ENCODE measurements at regions not wholly inside any gene's neighbourhood (a gene's known extent, or its start where the extent isn't known, plus 50 kb on each side); places are given as distances from the start of the nearest gene placed in this dataset.

GRCh38 chr6:156550949-156551348, 226.2 kb upstream of the ARID1B start:
- H4K8ac ChIP-seq (ENCODE audit: low read length): no peak overlapping the region
- H3K14ac ChIP-seq (ENCODE audit: low read length in 2 of 2): no peak overlapping the region
- H2BK120ac ChIP-seq (ENCODE audit: low read depth, low read length): no peak overlapping the region
- H2AFZ ChIP-seq (ENCODE audit: low read depth, low read length): no peak overlapping the region
- no peak overlapping the region for H3K23ac ChIP-seq (ENCODE audit: low read length in 2 of 2)
- no peak overlapping the region for H2AK5ac ChIP-seq (ENCODE audit: low read length, severe bottlenecking)
- no peak overlapping the region for H2BK15ac ChIP-seq (ENCODE audit: low read depth, poor library complexity, severe bottlenecking)
- H3K9ac ChIP-seq (ENCODE audit: low read length): no peak overlapping the region
- no peaks in the 10 kb centered on the region for H3K36me3 ChIP-seq (ENCODE audit: control insufficient read depth in 1 of 2, insufficient read depth in 2 of 2, low read depth in 1 of 2, low read length in 2 of 2)
- H3K27ac ChIP-seq (ENCODE audit: low read length, poor library complexity, severe bottlenecking): no peak overlapping the region
- no peaks in the 10 kb centered on the region for H3K4me1 ChIP-seq (ENCODE audit: control insufficient read depth, insufficient read depth, low read depth, low read length)
- no peak overlapping the region for H4K91ac ChIP-seq (ENCODE audit: low read length)
- no peaks in the 10 kb centered on the region for H3K9me3 ChIP-seq (ENCODE audit: control insufficient read depth, low read length)
- DNase-seq: no peak
- H2BK12ac ChIP-seq (ENCODE audit: low read length in 2 of 2): no peak overlapping the region
- H2BK5ac ChIP-seq (ENCODE audit: low read depth, low read length, poor library complexity, severe bottlenecking): no peak overlapping the region
- peaks cover 5% of the 10 kb centered on the region in 2 experiments for H3K27me3 ChIP-seq (ENCODE audit: control insufficient read depth in 1 of 2, insufficient read depth in 1 of 2, low read length in 2 of 2)
- no peaks in the 10 kb centered on the region for H3K79me1 ChIP-seq (replicated peaks; ENCODE audit: low read length, poor library complexity, severe bottlenecking)
- WGBS: 79% methylated on average over 4 of the region's 4 CpGs
- H3K4me3 ChIP-seq (ENCODE audit: insufficient read depth in 1 of 2, low read depth in 1 of 2, low read length in 2 of 2): no peak overlapping the region
- no peak overlapping the region for H3K18ac ChIP-seq (ENCODE audit: low read depth in 1 of 2, low read length in 2 of 2)
- no peak overlapping the region for H3K4me2 ChIP-seq (ENCODE audit: low read length, poor library complexity, severe bottlenecking)
- H3K4ac ChIP-seq (ENCODE audit: low read depth in 1 of 2, low read length in 2 of 2): no peak overlapping the region

DNA sequence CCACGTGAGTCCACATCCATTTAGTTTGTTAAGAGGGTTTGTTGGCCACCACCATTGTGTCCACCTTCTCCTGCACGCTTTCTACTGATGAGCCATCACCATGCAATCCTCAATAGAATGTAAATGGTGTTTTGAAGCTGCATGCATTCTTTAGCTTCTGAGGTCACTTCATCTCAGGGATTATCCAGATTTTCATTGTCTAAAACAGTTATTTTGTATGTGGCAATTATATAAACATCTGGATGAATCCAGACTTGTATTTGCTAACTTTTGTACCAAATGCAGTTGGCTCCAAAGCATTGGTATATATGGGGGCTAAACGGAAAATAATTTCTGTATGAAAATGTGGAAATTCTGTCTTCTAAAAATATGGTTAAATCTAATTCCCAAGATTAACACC, 231.2 kb upstream of the ARID1B start:
- Histone ChIP-seq H3K18ac (ENCODE audit: low read depth in 1 of 2, low read length in 2 of 2) (no peak overlapping the region), H2AFZ (ENCODE audit: low read depth, low read length) (no peak overlapping the region), H3K23ac (ENCODE audit: low read length in 2 of 2) (no peak overlapping the region), H2BK120ac (ENCODE audit: low read depth, low read length) (no peak overlapping the region), H3K14ac (ENCODE audit: low read length in 2 of 2) (no peak overlapping the region), H3K4me3 (ENCODE audit: insufficient read depth in 1 of 2, low read depth in 1 of 2, low read length in 2 of 2) (no peak overlapping the region), H4K91ac (ENCODE audit: low read length) (no peak overlapping the region), H4K8ac (ENCODE audit: low read length) (no peak overlapping the region), H3K27me3 (ENCODE audit: control insufficient read depth in 1 of 2, insufficient read depth in 1 of 2, low read length in 2 of 2) (peaks cover 0 to 5% of the 10 kb centered on the region in 2 experiments), H2BK15ac (ENCODE audit: low read depth, poor library complexity, severe bottlenecking) (no peak overlapping the region), H3K4me1 (ENCODE audit: control insufficient read depth, insufficient read depth, low read depth, low read length) (no peaks in the 10 kb centered on the region), H2BK12ac (ENCODE audit: low read length in 2 of 2) (no peak overlapping the region), H3K4me2 (ENCODE audit: low read length, poor library complexity, severe bottlenecking) (no peak overlapping the region), H3K4ac (ENCODE audit: low read depth in 1 of 2, low read length in 2 of 2) (no peak overlapping the region), H2BK5ac (ENCODE audit: low read depth, low read length, poor library complexity, severe bottlenecking) (no peak overlapping the region), H3K27ac (ENCODE audit: low read length, poor library complexity, severe bottlenecking) (no peak overlapping the region), H3K36me3 (ENCODE audit: control insufficient read depth in 1 of 2, insufficient read depth in 2 of 2, low read depth in 1 of 2, low read length in 2 of 2) (no peaks in the 10 kb centered on the region), H3K79me1 (replicated peaks; ENCODE audit: low read length, poor library complexity, severe bottlenecking) (no peaks in the 10 kb centered on the region), H3K9me3 (ENCODE audit: control insufficient read depth, low read length) (peaks cover 2% of the 10 kb centered on the region), H2AK5ac (ENCODE audit: low read length, severe bottlenecking) (no peak overlapping the region), H3K9ac (ENCODE audit: low read length) (no peak overlapping the region)
- WGBS: 75% methylated on average over 1 of the region's 3 CpGs
- no peak for DNase-seq

GRCh38 chr6:156545021-156545420, 232.2 kb upstream of the ARID1B start:
- H3K18ac ChIP-seq (ENCODE audit: low read depth in 1 of 2, low read length in 2 of 2): no peak overlapping the region
- H2AK5ac ChIP-seq (ENCODE audit: low read length, severe bottlenecking): no peak overlapping the region
- no peak overlapping the region for H3K27ac ChIP-seq (ENCODE audit: low read length, poor library complexity, severe bottlenecking)
- H3K23ac ChIP-seq (ENCODE audit: low read length in 2 of 2): no peak overlapping the region
- H2BK120ac ChIP-seq (ENCODE audit: low read depth, low read length): no peak overlapping the region
- H3K4me1 ChIP-seq (ENCODE audit: control insufficient read depth, insufficient read depth, low read depth, low read length): no peaks in the 10 kb centered on the region
- no peak for DNase-seq
- H3K9me3 ChIP-seq (ENCODE audit: control insufficient read depth, low read length): peaks cover 2% of the 10 kb centered on the region
- H3K9ac ChIP-seq (ENCODE audit: low read length): no peak overlapping the region
- no peak overlapping the region for H3K4ac ChIP-seq (ENCODE audit: low read depth in 1 of 2, low read length in 2 of 2)
- H4K91ac ChIP-seq (ENCODE audit: low read length): no peak overlapping the region
- no peak overlapping the region for H2AFZ ChIP-seq (ENCODE audit: low read depth, low read length)
- H3K4me2 ChIP-seq (ENCODE audit: low read length, poor library complexity, severe bottlenecking): no peak overlapping the region
- H4K8ac ChIP-seq (ENCODE audit: low read length): no peak overlapping the region
- no peaks in the 10 kb centered on the region for H3K27me3 ChIP-seq (ENCODE audit: control insufficient read depth in 1 of 2, insufficient read depth in 1 of 2, low read length in 2 of 2)
- no peak overlapping the region for H3K14ac ChIP-seq (ENCODE audit: low read length in 2 of 2)
- no peak overlapping the region for H3K4me3 ChIP-seq (ENCODE audit: insufficient read depth in 1 of 2, low read depth in 1 of 2, low read length in 2 of 2)
- no peaks in the 10 kb centered on the region for H3K36me3 ChIP-seq (ENCODE audit: control insufficient read depth in 1 of 2, insufficient read depth in 2 of 2, low read depth in 1 of 2, low read length in 2 of 2)
- no peak overlapping the region for H2BK15ac ChIP-seq (ENCODE audit: low read depth, poor library complexity, severe bottlenecking)
- no peaks in the 10 kb centered on the region for H3K79me1 ChIP-seq (replicated peaks; ENCODE audit: low read length, poor library complexity, severe bottlenecking)
- WGBS: 33% methylated on average over 3 of the region's 3 CpGs
- no peak overlapping the region for H2BK5ac ChIP-seq (ENCODE audit: low read depth, low read length, poor library complexity, severe bottlenecking)
- no peak overlapping the region for H2BK12ac ChIP-seq (ENCODE audit: low read length in 2 of 2)

DNA sequence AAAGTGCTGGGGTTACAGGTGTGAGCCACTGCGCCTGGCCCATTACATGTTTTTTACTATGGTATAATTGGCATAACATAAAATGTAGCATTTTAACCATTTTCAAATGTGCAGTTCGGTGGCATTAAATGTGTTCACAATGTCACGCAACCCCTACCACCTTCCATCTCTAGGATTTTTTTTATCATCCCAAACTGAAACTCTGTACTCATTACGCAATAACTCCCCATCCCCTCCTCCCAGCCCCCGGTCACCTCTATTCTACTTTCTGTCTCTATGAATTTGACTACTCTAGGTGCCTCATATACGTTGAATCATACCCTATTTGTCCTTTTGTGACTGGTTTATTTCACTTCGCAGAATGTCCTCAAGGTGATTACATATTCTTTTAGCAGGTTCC, 233.1 kb upstream of the ARID1B start:
- H3K4me1 ChIP-seq (ENCODE audit: control insufficient read depth, insufficient read depth, low read depth, low read length): no peaks in the 10 kb centered on the region
- H4K8ac ChIP-seq (ENCODE audit: low read length): no peak overlapping the region
- no peak overlapping the region for H3K23ac ChIP-seq (ENCODE audit: low read length in 2 of 2)
- WGBS: 91% methylated on average over 6 of the region's 7 CpGs
- peaks cover 2% of the 10 kb centered on the region for H3K9me3 ChIP-seq (ENCODE audit: control insufficient read depth, low read length)
- no peaks in the 10 kb centered on the region for H3K79me1 ChIP-seq (replicated peaks; ENCODE audit: low read length, poor library complexity, severe bottlenecking)
- H3K14ac ChIP-seq (ENCODE audit: low read length in 2 of 2): no peak overlapping the region
- no peak overlapping the region for H2BK5ac ChIP-seq (ENCODE audit: low read depth, low read length, poor library complexity, severe bottlenecking)
- no peak overlapping the region for H3K4ac ChIP-seq (ENCODE audit: low read depth in 1 of 2, low read length in 2 of 2)
- H2BK15ac ChIP-seq (ENCODE audit: low read depth, poor library complexity, severe bottlenecking): no peak overlapping the region
- no peak overlapping the region for H3K9ac ChIP-seq (ENCODE audit: low read length)
- H3K36me3 ChIP-seq (ENCODE audit: control insufficient read depth in 1 of 2, insufficient read depth in 2 of 2, low read depth in 1 of 2, low read length in 2 of 2): no peaks in the 10 kb centered on the region
- no peak overlapping the region for H3K4me2 ChIP-seq (ENCODE audit: low read length, poor library complexity, severe bottlenecking)
- H3K27me3 ChIP-seq (ENCODE audit: control insufficient read depth in 1 of 2, insufficient read depth in 1 of 2, low read length in 2 of 2): no peaks in the 10 kb centered on the region
- H2BK120ac ChIP-seq (ENCODE audit: low read depth, low read length): no peak overlapping the region
- H2BK12ac ChIP-seq (ENCODE audit: low read length in 2 of 2): no peak overlapping the region
- no peak overlapping the region for H4K91ac ChIP-seq (ENCODE audit: low read length)
- no peak overlapping the region for H3K27ac ChIP-seq (ENCODE audit: low read length, poor library complexity, severe bottlenecking)
- no peak overlapping the region for H3K18ac ChIP-seq (ENCODE audit: low read depth in 1 of 2, low read length in 2 of 2)
- no peak overlapping the region for H2AK5ac ChIP-seq (ENCODE audit: low read length, severe bottlenecking)
- H2AFZ ChIP-seq (ENCODE audit: low read depth, low read length): no peak overlapping the region
- no peak overlapping the region for H3K4me3 ChIP-seq (ENCODE audit: insufficient read depth in 1 of 2, low read depth in 1 of 2, low read length in 2 of 2)
- DNase-seq: no peak
